GM06990 (cell line): ENCODE measurements at regions not wholly inside any gene's neighbourhood (a gene's known extent, or its start where the extent isn't known, plus 50 kb on each side); places are given as distances from the start of the nearest gene placed in this dataset.
"Not testable (repeated sequence)": the region's sequence is repeated elsewhere in the genome, so short reads cannot be mapped to it uniquely, and the experiment has no call there.

Source experiments
- DNase-seq: peaks from one replicate; pipeline ENCODE4 v3.0.0-alpha.2; 2011; ENCODE audit not compliant: insufficient read length; ENCODE audit errors: extremely low read depth
- H3K27me3 ChIP-seq: replicated peaks from 2 replicates; pipeline ENCODE4 v1.6.0; 2011; ENCODE audit warnings: low read length; ENCODE audit not compliant: control insufficient read depth, insufficient read depth
- H3K36me3 ChIP-seq: 2 replicates; pipeline ENCODE4 v1.5.1; 2011; ENCODE audit warnings: low read length; ENCODE audit not compliant: control insufficient read depth, insufficient read depth
- H3K4me3 ChIP-seq: replicated peaks from 2 replicates; pipeline ENCODE4 v1.5.1; 2011; ENCODE audit warnings: low read depth, mild to moderate bottlenecking, control low read depth, low read length
- TF ChIP-seq, protein P1 (sequence below): IDR thresholded peaks from 2 replicates; pipeline ENCODE4 v1.5.1; 2011; ENCODE audit warnings: low read length, control low read depth, mild to moderate bottlenecking, inconsistent platforms; ENCODE audit not compliant: insufficient read depth, poor library complexity, severe bottlenecking

DNA sequence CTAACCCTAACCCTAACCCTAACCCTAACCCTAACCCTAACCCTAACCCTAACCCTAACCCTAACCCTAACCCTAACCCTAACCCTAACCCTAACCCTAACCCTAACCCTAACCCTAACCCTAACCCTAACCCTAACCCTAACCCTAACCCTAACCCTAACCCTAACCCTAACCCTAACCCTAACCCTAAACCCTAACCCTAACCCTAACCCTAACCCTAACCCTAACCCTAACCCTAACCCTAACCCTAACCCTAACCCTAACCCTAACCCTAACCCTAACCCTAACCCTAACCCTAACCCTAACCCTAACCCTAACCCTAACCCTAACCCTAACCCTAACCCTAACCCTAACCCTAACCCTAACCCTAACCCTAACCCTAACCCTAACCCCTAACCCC lies 80.6 kb upstream of the PLEKHG4B start:
- not testable (repeated sequence) for H3K27me3 ChIP-seq, H3K4me3 ChIP-seq, DNase-seq, H3K36me3 ChIP-seq

GRCh38 chr5:11898-12297 lies 80.1 kb upstream of the PLEKHG4B start:
- TF ChIP-seq, protein P1, sequence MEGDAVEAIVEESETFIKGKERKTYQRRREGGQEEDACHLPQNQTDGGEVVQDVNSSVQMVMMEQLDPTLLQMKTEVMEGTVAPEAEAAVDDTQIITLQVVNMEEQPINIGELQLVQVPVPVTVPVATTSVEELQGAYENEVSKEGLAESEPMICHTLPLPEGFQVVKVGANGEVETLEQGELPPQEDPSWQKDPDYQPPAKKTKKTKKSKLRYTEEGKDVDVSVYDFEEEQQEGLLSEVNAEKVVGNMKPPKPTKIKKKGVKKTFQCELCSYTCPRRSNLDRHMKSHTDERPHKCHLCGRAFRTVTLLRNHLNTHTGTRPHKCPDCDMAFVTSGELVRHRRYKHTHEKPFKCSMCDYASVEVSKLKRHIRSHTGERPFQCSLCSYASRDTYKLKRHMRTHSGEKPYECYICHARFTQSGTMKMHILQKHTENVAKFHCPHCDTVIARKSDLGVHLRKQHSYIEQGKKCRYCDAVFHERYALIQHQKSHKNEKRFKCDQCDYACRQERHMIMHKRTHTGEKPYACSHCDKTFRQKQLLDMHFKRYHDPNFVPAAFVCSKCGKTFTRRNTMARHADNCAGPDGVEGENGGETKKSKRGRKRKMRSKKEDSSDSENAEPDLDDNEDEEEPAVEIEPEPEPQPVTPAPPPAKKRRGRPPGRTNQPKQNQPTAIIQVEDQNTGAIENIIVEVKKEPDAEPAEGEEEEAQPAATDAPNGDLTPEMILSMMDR, result no peak
- H3K36me3 ChIP-seq, result no peaks in the 10 kb centered on the region
- no peak overlapping the region for H3K4me3 ChIP-seq
- no peaks in the 10 kb centered on the region for H3K27me3 ChIP-seq
- peak; percentile 18 for DNase-seq

DNA sequence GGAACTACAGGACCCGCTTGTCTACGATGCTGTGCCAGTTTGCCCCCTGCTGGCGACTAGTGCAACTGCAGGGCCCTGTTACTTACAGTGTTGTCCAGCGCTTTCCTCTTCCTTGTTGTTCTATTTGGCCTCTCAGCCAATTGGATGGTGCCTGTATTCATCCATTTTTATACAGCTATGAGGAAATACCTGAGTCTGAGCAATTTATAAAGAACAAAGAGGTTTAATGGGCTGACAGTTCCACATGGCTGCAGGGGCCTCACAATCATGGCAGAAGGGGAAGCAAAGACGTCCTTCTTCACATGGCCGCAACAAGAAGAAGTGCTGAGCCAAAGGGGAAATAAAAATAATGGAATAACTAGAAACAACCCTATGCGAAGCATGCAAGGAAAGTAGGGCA lies 78.7 kb upstream of the PLEKHG4B start:
- H3K4me3 ChIP-seq, result no peak overlapping the region
- H3K36me3 ChIP-seq, result no peaks in the 10 kb centered on the region
- TF ChIP-seq, protein P1, result no peak
- DNase-seq, result no peak
- H3K27me3 ChIP-seq, result no peaks in the 10 kb centered on the region

DNA sequence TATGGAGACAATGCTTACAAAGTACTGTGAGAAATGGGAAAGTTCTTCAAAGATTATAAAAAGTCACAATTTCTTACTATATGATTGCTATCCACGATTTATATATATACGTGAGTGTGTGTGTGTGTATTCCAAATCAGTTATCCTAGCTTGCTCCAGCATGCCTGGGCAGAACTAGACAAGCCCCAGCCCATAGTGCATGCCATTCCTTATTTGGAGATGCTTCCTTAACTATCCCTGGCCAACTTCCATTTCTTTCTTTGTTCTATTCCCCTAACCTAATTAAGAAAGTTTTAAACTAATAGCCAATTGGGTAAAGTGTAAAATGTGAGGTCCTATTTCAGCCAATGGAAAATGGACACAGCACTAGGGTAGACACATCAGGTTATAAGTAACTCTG lies 77.3 kb upstream of the PLEKHG4B start:
- H3K27me3 ChIP-seq, H3K4me3 ChIP-seq, DNase-seq, H3K36me3 ChIP-seq: not testable (repeated sequence)

DNA sequence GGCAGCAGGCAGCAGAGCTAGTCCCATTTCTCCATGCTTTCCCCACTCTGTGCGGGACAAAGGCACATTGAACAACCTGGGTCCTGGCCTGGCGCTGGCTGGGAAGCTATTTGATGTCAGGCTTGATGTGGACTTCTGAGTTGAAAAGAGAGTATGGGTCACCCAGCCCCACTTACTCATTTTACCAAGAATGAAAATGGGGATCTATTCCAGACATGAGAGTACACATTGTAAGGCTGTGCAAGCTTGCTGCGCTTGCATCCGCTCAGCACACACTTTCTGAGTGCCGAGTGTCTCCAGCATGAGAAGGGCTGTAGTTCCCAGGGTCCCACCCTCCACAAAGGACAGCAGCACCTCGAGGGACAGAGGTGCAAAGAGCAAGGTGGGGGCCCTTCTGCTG lies 71.7 kb upstream of the PLEKHG4B start:
- H3K27me3 ChIP-seq, DNase-seq, H3K4me3 ChIP-seq, H3K36me3 ChIP-seq: not testable (repeated sequence)

GRCh38 chr5:21654-22233 lies 70.2 kb upstream of the PLEKHG4B start:
- no peak for DNase-seq
- H3K36me3 ChIP-seq, result no peaks in the 10 kb centered on the region
- H3K27me3 ChIP-seq, result no peaks in the 10 kb centered on the region; the same call in 1 of the 2 replicates
- no peak overlapping the region for H3K4me3 ChIP-seq
- TF ChIP-seq, protein P1, result peak; percentile 31

GRCh38 chr5:23907-24306 lies 68.1 kb upstream of the PLEKHG4B start:
- H3K27me3 ChIP-seq, H3K36me3 ChIP-seq, DNase-seq, H3K4me3 ChIP-seq: not testable (repeated sequence)

GRCh38 chr5:25067-25466 lies 66.9 kb upstream of the PLEKHG4B start:
- not testable (repeated sequence) for H3K4me3 ChIP-seq, H3K27me3 ChIP-seq, DNase-seq, H3K36me3 ChIP-seq
